Mesothelial cell of epicardium (in vitro differentiated cells): ENCODE measurements at regions not wholly inside any gene's neighbourhood (a gene's known extent, or its start where the extent isn't known, plus 50 kb on each side); places are given as distances from the start of the nearest gene placed in this dataset.

Experiments used
- DNase-seq, 2 experiments: peaks; one replicate each; pipeline ENCODE4 v3.0.0; 2021; ENCODE audit warnings: low spot score in 2 of 2; ENCODE audit not compliant: unreplicated experiment in 2 of 2
- H3K27ac Mint-ChIP-seq: 2 replicates; pipeline ENCODE4 v1.8.0; 2021; ENCODE audit warnings: mixed read lengths
- H3K27me3 Mint-ChIP-seq: 2 replicates; pipeline ENCODE4 v1.8.0; 2021; ENCODE audit warnings: low read depth, mixed read lengths
- H3K36me3 Mint-ChIP-seq: 2 replicates; pipeline ENCODE4 v1.8.0; 2021; ENCODE audit warnings: mixed read lengths
- H3K4me1 Mint-ChIP-seq: 2 replicates; pipeline ENCODE4 v1.8.0; 2021; ENCODE audit warnings: mixed read lengths
- H3K4me3 Mint-ChIP-seq: 2 replicates; pipeline ENCODE4 v1.8.0; 2021; ENCODE audit warnings: mild to moderate bottlenecking, moderate library complexity, mixed read lengths
- H3K9me3 Mint-ChIP-seq: 2 replicates; pipeline ENCODE4 v1.8.0; 2021; ENCODE audit warnings: mixed read lengths
- CTCF ChIP-seq: fragments of 200-600 bp; sonication (generic); IDR thresholded peaks from one replicate; pipeline ENCODE4 v1.5.0; 2021; ENCODE audit warnings: antibody characterized with exemption; ENCODE audit not compliant: unreplicated experiment

- Mint-ChIP-seq H3K27me3 (peaks cover 7% of the 10 kb centered on the region), H3K4me1 (peaks cover 17% of the 10 kb centered on the region), H3K9me3 (peaks cover 38% of the 10 kb centered on the region), H3K36me3 (peaks cover 2% of the 10 kb centered on the region), H3K27ac (peak overlapping the region; percentile 22), H3K4me3 (no peak overlapping the region)
- no peak for TF ChIP-seq CTCF
- DNase-seq: no peak
Measured at GRCh38 chr3:66904831-66905493, 93.1 kb upstream of the KBTBD8 start.

DNA sequence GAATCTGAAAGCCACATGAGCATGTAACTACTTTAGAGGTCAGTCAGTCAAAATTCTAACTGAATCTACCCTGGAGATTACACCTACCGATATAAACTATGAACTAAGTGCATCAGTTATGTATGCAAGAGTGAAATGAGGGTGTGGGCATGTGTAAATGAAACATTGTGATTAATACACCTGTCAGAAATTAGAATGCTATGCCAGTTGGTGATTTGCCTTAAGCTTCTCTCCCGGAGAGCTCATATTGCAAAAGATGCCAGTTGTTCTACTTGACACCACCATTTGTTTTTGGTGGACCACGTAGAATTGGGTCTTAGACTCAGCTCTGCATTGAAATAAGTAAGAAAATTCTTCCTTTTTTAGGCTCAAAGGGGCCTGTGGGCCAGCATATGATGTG is 91.0 kb upstream of the KBTBD8 start:
- Mint-ChIP-seq H3K27me3 (peaks cover 7% of the 10 kb centered on the region), H3K27ac (no peak overlapping the region), H3K9me3 (peaks cover 23% of the 10 kb centered on the region), H3K36me3 (no peaks in the 10 kb centered on the region), H3K4me3 (no peak overlapping the region), H3K4me1 (peaks cover 17% of the 10 kb centered on the region)
- no peak for DNase-seq
- TF ChIP-seq CTCF: no peak

DNA sequence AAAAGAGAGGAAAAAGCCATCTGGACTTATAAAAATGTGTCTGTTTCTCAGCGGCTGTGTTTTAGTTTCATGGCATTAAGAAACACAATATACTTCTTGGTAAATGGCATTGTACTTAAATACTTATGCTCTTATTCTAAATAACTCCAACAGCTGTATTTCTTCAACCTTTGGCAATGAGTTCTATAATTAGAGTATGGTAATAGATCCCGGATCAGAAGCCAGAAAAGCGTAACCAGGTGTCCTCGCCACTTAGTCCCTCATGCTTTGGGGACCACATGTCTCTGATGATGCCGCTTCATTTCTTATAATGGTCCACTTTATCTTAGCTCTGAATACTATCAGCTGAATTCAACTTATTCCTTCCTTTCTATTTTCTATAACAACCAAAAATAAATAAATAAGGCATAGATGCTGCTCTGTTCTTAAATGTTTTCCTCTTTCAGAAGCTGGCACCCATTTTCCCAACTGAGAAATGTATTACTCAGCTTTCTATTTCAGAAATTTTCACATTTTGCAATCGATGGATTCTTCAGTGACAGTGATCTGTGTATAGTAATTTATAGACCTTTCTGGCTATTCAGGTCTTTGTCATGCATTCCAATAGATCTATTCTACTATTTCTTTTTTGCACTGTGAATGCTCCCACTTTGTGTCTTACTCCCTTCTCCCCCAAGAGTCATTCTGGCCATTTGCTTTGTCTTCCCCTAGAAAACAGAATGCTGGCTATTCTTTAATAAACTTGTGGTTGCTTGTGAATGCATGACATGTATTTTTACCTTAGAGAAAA is 87.6 kb upstream of the KBTBD8 start:
- peaks cover 20% of the 10 kb centered on the region for H3K9me3 Mint-ChIP-seq
- peaks cover 4% of the 10 kb centered on the region for H3K4me1 Mint-ChIP-seq
- no peak for DNase-seq
- H3K36me3 Mint-ChIP-seq: peaks cover 4% of the 10 kb centered on the region
- H3K4me3 Mint-ChIP-seq: no peak overlapping the region
- no peak for TF ChIP-seq CTCF
- H3K27me3 Mint-ChIP-seq: peaks cover 2% of the 10 kb centered on the region
- no peak overlapping the region for H3K27ac Mint-ChIP-seq

GRCh38 chr3:66912306-66912705 is 85.8 kb upstream of the KBTBD8 start:
- H3K36me3 Mint-ChIP-seq: peaks cover 4% of the 10 kb centered on the region
- no peak for TF ChIP-seq CTCF
- no peak for DNase-seq
- no peak overlapping the region for H3K27ac Mint-ChIP-seq
- no peaks in the 10 kb centered on the region for H3K4me1 Mint-ChIP-seq
- H3K9me3 Mint-ChIP-seq: peaks cover 30% of the 10 kb centered on the region
- peaks cover 2% of the 10 kb centered on the region for H3K27me3 Mint-ChIP-seq
- no peak overlapping the region for H3K4me3 Mint-ChIP-seq

DNA sequence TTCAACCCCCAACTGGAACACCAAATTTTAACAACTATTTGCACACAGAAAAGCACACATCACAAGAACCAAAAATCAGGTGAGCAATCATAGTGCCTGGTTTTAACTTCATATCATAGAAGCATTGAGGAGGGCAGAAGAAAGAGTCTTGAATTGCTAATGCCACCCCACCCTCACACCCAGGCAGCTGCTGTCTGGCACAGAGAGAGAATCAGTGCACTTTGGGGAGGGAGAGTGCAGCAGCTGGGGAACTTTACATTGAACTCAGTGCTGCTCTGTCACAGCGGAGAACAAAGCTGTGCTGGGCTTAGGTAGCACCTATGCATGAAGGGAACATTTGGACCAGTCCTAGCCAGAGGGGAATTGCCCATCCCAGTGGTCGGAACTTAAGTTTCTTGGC is 76.0 kb upstream of the KBTBD8 start:
- no peak for TF ChIP-seq CTCF
- Mint-ChIP-seq H3K27ac (no peak overlapping the region), H3K9me3 (peaks cover 17% of the 10 kb centered on the region), H3K4me1 (no peaks in the 10 kb centered on the region), H3K4me3 (no peak overlapping the region), H3K36me3 (no peaks in the 10 kb centered on the region), H3K27me3 (peaks cover 6% of the 10 kb centered on the region)
- no peak for DNase-seq
